Keratinocyte (primary cell): ENCODE measurements at regions not wholly inside any gene's neighbourhood (a gene's known extent, or its start where the extent isn't known, plus 50 kb on each side); places are given as distances from the start of the nearest gene placed in this dataset.

Source experiments
- DNase-seq: peaks from one replicate; pipeline ENCODE4 v3.0.0-alpha.2; 2011; ENCODE audit warnings: low read depth, missing footprints, low spot score
- FAIRE-seq: peaks from 2 replicates; lab custom pipeline; 2011; peaks lifted over from hg19 to GRCh38; lab: Jason Lieb, UNC
- H2AFZ ChIP-seq: 2 replicates; pipeline ENCODE4 v1.6.0; 2012; ENCODE audit warnings: low read length, control low read depth, inconsistent platforms; ENCODE audit not compliant: control insufficient read depth
- H3K27ac ChIP-seq: 2 replicates; pipeline ENCODE4 v1.5.1; 2011; ENCODE audit warnings: low read length; ENCODE audit not compliant: control insufficient read depth, insufficient read depth
- H3K27me3 ChIP-seq: 3 replicates; pipeline ENCODE4 v1.6.0; 2011; ENCODE audit warnings: low read length; ENCODE audit not compliant: control insufficient read depth, insufficient read depth; ENCODE audit errors: extremely low read depth
- H3K36me3 ChIP-seq, 2 experiments: 2 replicates in 1 of 2; 3 replicates in 1 of 2; pipeline ENCODE4 v1.5.1; 2011; ENCODE audit warnings: low read length in 2 of 2, mild to moderate bottlenecking in 1 of 2; ENCODE audit not compliant: control insufficient read depth in 2 of 2, insufficient read depth in 2 of 2; ENCODE audit errors: extremely low read depth in 1 of 2
- H3K4me1 ChIP-seq: 3 replicates; pipeline ENCODE4 v1.5.1; 2011; ENCODE audit warnings: low read length; ENCODE audit not compliant: control insufficient read depth, insufficient read depth; ENCODE audit errors: extremely low read depth
- H3K4me2 ChIP-seq: 3 replicates; pipeline ENCODE4 v1.6.0; 2011; ENCODE audit warnings: low read depth, low read length; ENCODE audit not compliant: control insufficient read depth, insufficient read depth; ENCODE audit errors: extremely low read depth
- H3K4me3 ChIP-seq, 3 experiments: fragments of 200-600 bp in 1 of 3; sonication (generic) in 1 of 3; 2 replicates in 2 of 3; 3 replicates in 1 of 3; pipeline ENCODE4 v1.5.1; 2011 to 2016; ENCODE audit warnings: low read length in 3 of 3, mild to moderate bottlenecking in 3 of 3, control low read depth in 2 of 3, inconsistent platforms in 1 of 3, low read depth in 1 of 3, mixed read lengths in 1 of 3, mixed run types in 1 of 3, moderate library complexity in 1 of 3; ENCODE audit not compliant: control insufficient read depth in 2 of 3, insufficient read depth in 2 of 3; ENCODE audit errors: extremely low read depth in 1 of 3
- H3K79me2 ChIP-seq: 2 replicates; pipeline ENCODE4 v1.6.0; 2012; ENCODE audit warnings: low read length; ENCODE audit not compliant: control insufficient read depth, insufficient read depth
- H3K9ac ChIP-seq: 3 replicates; pipeline ENCODE4 v1.6.0; 2011; ENCODE audit warnings: low read length; ENCODE audit not compliant: control insufficient read depth, insufficient read depth; ENCODE audit errors: extremely low read depth
- H3K9me1 ChIP-seq: 3 replicates; pipeline ENCODE4 v1.6.0; 2011; ENCODE audit warnings: low read length; ENCODE audit not compliant: control insufficient read depth, insufficient read depth; ENCODE audit errors: extremely low read depth
- H3K9me3 ChIP-seq: 2 replicates; pipeline ENCODE4 v1.5.1; 2012; ENCODE audit warnings: low read depth, low read length; ENCODE audit not compliant: control insufficient read depth
- H4K20me1 ChIP-seq: 3 replicates; pipeline ENCODE4 v1.6.0; 2011; ENCODE audit warnings: low read length; ENCODE audit not compliant: control insufficient read depth, insufficient read depth; ENCODE audit errors: extremely low read depth
- EZH2 ChIP-seq: IDR thresholded peaks from one replicate; pipeline ENCODE4 v1.6.1; 2012; ENCODE audit warnings: inconsistent platforms, mild to moderate bottlenecking, low read length, moderate library complexity
- dilution Hi-C: fragments of 300-500 bp; cut with MboI; formaldehyde crosslinking; loops from one replicate; pipeline ENCODE4 v1.7.0; 2020; ENCODE audit warnings: low sequenced_read_pairs; ENCODE audit not compliant: extremely low pct_ligation_motif_present
- TF ChIP-seq, protein P1 (sequence below), 3 experiments: IDR thresholded peaks in 1 of 3; conservative IDR thresholded peaks in 1 of 3; optimal IDR thresholded peaks in 1 of 3; 2 replicates in 2 of 3; 3 replicates in 1 of 3; pipeline versions ENCODE3 to v1.5.1; 2011; ENCODE audit warnings: low read length in 3 of 3, mild to moderate bottlenecking in 3 of 3, moderate library complexity in 2 of 3, control low read depth in 1 of 3, inconsistent platforms in 1 of 3; ENCODE audit not compliant: insufficient read depth in 2 of 3; ENCODE audit errors: extremely low read depth in 1 of 3

GRCh38 chr2:142819411-142819810 is 58.1 kb upstream of the KYNU start:
- no peak overlapping the region for H2AFZ ChIP-seq
- no peaks in the 10 kb centered on the region for H4K20me1 ChIP-seq
- dilution Hi-C loops: no loop called here

DNA sequence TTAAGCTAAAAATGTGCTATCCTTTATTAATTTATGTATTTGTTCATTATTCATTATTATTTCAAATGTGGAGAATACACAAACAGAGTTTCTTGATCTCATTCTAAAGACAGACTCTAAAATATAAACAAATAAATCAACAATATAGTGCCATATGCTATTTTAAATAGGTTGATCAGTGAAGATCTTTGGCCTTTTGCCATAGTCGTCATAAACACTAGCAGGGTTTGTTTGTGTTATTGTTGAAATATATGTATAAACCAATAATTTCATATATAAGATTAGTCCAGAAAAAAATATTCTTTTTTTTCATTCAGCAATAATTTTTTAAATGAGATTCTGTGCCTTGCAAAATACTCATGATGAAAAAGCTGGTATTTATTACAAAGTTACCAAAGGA is 62.1 kb upstream of the KYNU start:
- Histone ChIP-seq H3K9me3 (no peaks in the 10 kb centered on the region), H4K20me1 (no peaks in the 10 kb centered on the region), H2AFZ (no peak overlapping the region), H3K4me2 (no peak overlapping the region), H3K27ac (no peak overlapping the region), H3K4me1 (no peaks in the 10 kb centered on the region), H3K27me3 (no peaks in the 10 kb centered on the region), H3K9me1 (no peaks in the 10 kb centered on the region), H3K9ac (no peak overlapping the region), H3K4me3 (no peak overlapping the region), H3K79me2 (no peaks in the 10 kb centered on the region), H3K36me3 (no peaks in the 10 kb centered on the region)
- DNase-seq: no peak
- no peak for TF ChIP-seq EZH2
- no peak for FAIRE-seq
- dilution Hi-C loops: no loop called here

More at GRCh38 chr2:142819411-142819810, 58.1 kb upstream of the KYNU start:
- H3K27ac ChIP-seq: no peak overlapping the region
- H3K4me3 ChIP-seq: no peak overlapping the region
- H3K27me3 ChIP-seq: no peaks in the 10 kb centered on the region
- no peaks in the 10 kb centered on the region for H3K9me1 ChIP-seq
- FAIRE-seq (no peak), DNase-seq (no peak)
- H3K79me2 ChIP-seq: no peaks in the 10 kb centered on the region
- no peaks in the 10 kb centered on the region for H3K4me1 ChIP-seq
- TF ChIP-seq, protein P1, sequence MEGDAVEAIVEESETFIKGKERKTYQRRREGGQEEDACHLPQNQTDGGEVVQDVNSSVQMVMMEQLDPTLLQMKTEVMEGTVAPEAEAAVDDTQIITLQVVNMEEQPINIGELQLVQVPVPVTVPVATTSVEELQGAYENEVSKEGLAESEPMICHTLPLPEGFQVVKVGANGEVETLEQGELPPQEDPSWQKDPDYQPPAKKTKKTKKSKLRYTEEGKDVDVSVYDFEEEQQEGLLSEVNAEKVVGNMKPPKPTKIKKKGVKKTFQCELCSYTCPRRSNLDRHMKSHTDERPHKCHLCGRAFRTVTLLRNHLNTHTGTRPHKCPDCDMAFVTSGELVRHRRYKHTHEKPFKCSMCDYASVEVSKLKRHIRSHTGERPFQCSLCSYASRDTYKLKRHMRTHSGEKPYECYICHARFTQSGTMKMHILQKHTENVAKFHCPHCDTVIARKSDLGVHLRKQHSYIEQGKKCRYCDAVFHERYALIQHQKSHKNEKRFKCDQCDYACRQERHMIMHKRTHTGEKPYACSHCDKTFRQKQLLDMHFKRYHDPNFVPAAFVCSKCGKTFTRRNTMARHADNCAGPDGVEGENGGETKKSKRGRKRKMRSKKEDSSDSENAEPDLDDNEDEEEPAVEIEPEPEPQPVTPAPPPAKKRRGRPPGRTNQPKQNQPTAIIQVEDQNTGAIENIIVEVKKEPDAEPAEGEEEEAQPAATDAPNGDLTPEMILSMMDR (optimal IDR thresholded peaks at IDR 0.05 in 1 of 3, IDR thresholded peaks at IDR 0.05 in 1 of 3, conservative IDR thresholded peaks at IDR 0.05 in 1 of 3; ENCODE audit: extremely low read depth in 1 of 3, insufficient read depth in 2 of 3, low read length in 3 of 3): no peak
- TF ChIP-seq EZH2: no peak
- no peaks in the 10 kb centered on the region for H3K9me3 ChIP-seq
- no peak overlapping the region for H3K9ac ChIP-seq
- no peaks in the 10 kb centered on the region for H3K36me3 ChIP-seq
- H3K4me2 ChIP-seq: no peak overlapping the region
